ENCODE measurements at regions not wholly inside any gene's neighbourhood (a gene's known extent, or its start where the extent isn't known, plus 50 kb on each side); places are given as distances from the start of the nearest gene placed in this dataset.

- Mint-ChIP-seq H3K27ac (no peak overlapping the region), H3K36me3 (ENCODE audit: insufficient read depth in 1 of 3, low read depth in 3 of 3) (peaks cover 0 to 61% (median 26%) of the 10 kb centered on the region in 3 experiments; a peak in 6 of 7 replicates), H3K4me1 (no peaks in the 10 kb centered on the region), H3K9me3 (peaks cover 0 to 6% of the 10 kb centered on the region in 2 experiments; a peak in 3 of 5 replicates), H3K27me3 (ENCODE audit: low read depth) (no peaks in the 10 kb centered on the region), H3K4me3 (no peak overlapping the region)
- H3K4me2 ChIP-seq (ENCODE audit: insufficient read depth, insufficient read length, low read length): no peak overlapping the region
- H2AK5ac ChIP-seq (ENCODE audit: insufficient read length, low read length): no peak overlapping the region
- no peak overlapping the region for H4K8ac ChIP-seq (replicated peaks; ENCODE audit: insufficient read length, low read depth, low read length)
- WGBS (ENCODE audit: extremely low coverage, insufficient read length, low lambda C conversion rate): no CpG with 5 or more reads among the region's 3 CpGs
- H2BK12ac ChIP-seq (ENCODE audit: insufficient read length, low read depth, low read length): no peak overlapping the region
- no peak overlapping the region for H4K5ac ChIP-seq (ENCODE audit: insufficient read length, low read depth, low read length)
- H3K27ac ChIP-seq (ENCODE audit: insufficient read length, low read depth, low read length): no peak overlapping the region
- no peak overlapping the region for H2BK20ac ChIP-seq (ENCODE audit: low read depth, low read length, poor library complexity, severe bottlenecking)
- H3K4me1 ChIP-seq (ENCODE audit: insufficient read depth, low read length): no peaks in the 10 kb centered on the region
- H3K4ac ChIP-seq (ENCODE audit: low read depth, low read length): no peak overlapping the region
- no peaks in the 10 kb centered on the region for H3K79me2 ChIP-seq (ENCODE audit: insufficient read depth, low read length)
- no peak overlapping the region for H2BK5ac ChIP-seq (ENCODE audit: insufficient read length, low read length)
- no peak overlapping the region for H3T11ph ChIP-seq (ENCODE audit: low read length)
- no peak for TF ChIP-seq CTCF (conservative IDR thresholded peaks at IDR 0.05)
- no peak for DNase-seq
- H3K79me1 ChIP-seq (ENCODE audit: insufficient read depth, low read depth, low read length, poor library complexity, severe bottlenecking): no peaks in the 10 kb centered on the region
- peaks cover 3% of the 10 kb centered on the region for H4K20me1 ChIP-seq (ENCODE audit: control insufficient read depth, insufficient read depth, insufficient read length)
- H3K27me3 ChIP-seq (ENCODE audit: insufficient read depth, low read length): no peaks in the 10 kb centered on the region
- no peak overlapping the region for H3K56ac ChIP-seq (ENCODE audit: insufficient read length, low read depth, low read length)
- no peak overlapping the region for H3K23ac ChIP-seq (ENCODE audit: insufficient read length, low read depth, low read length)
- H2BK15ac ChIP-seq (ENCODE audit: low read depth, low read length): no peak overlapping the region
- H3K9me3 ChIP-seq (ENCODE audit: control insufficient read depth, low read depth, low read length): no peaks in the 10 kb centered on the region
- H4K91ac ChIP-seq (ENCODE audit: insufficient read length, low read depth, low read length): no peak overlapping the region
- no peak overlapping the region for H3K9ac ChIP-seq (ENCODE audit: extremely low read depth, insufficient read length, low read length)
- H2AFZ ChIP-seq (ENCODE audit: low read length): no peak overlapping the region
- H3K14ac ChIP-seq (ENCODE audit: insufficient read depth, low read length): no peak overlapping the region
- H3K18ac ChIP-seq (ENCODE audit: insufficient read length, low read depth, low read length): no peak overlapping the region
- H2BK120ac ChIP-seq (ENCODE audit: low read depth, low read length, poor library complexity, severe bottlenecking): no peak overlapping the region
- H3K23me2 ChIP-seq (ENCODE audit: insufficient read length, low read depth, low read length, poor library complexity, severe bottlenecking): peaks cover 4% of the 10 kb centered on the region
Observed at GRCh38 chr19:5213667-5214066, 126.9 kb downstream of the PTPRS start.
